ENCODE measurements at regions not wholly inside any gene's neighbourhood (a gene's known extent, or its start where the extent isn't known, plus 50 kb on each side); places are given as distances from the start of the nearest gene placed in this dataset.

GRCh38 chr16:86044881-86045590, 146.1 kb downstream of the IRF8 start:
- Histone ChIP-seq H3K4me1 (no peaks in the 10 kb centered on the region), H3K27ac (no peak overlapping the region), H3K36me3 (no peaks in the 10 kb centered on the region), H3K27me3 (ENCODE audit: low read depth) (no peaks in the 10 kb centered on the region), H3K4me3 (no peak overlapping the region), H3K9me3 (no peaks in the 10 kb centered on the region)
- TF ChIP-seq, protein P1, sequence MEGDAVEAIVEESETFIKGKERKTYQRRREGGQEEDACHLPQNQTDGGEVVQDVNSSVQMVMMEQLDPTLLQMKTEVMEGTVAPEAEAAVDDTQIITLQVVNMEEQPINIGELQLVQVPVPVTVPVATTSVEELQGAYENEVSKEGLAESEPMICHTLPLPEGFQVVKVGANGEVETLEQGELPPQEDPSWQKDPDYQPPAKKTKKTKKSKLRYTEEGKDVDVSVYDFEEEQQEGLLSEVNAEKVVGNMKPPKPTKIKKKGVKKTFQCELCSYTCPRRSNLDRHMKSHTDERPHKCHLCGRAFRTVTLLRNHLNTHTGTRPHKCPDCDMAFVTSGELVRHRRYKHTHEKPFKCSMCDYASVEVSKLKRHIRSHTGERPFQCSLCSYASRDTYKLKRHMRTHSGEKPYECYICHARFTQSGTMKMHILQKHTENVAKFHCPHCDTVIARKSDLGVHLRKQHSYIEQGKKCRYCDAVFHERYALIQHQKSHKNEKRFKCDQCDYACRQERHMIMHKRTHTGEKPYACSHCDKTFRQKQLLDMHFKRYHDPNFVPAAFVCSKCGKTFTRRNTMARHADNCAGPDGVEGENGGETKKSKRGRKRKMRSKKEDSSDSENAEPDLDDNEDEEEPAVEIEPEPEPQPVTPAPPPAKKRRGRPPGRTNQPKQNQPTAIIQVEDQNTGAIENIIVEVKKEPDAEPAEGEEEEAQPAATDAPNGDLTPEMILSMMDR (IDR thresholded peaks at IDR 0.05), result no peak
- intact Hi-C loops (cut with DNase I), result no loop called here
- ATAC-seq, result no peak
- DNase-seq, result no peak

- DNase-seq (no peak), ATAC-seq (no peak)
- intact Hi-C loops (cut with DNase I), result no loop called here
- no peaks in the 10 kb centered on the region for H3K27me3 ChIP-seq (ENCODE audit: low read depth)
- H3K4me3 ChIP-seq, result no peak overlapping the region
- no peaks in the 10 kb centered on the region for H3K36me3 ChIP-seq
- H3K27ac ChIP-seq, result no peak overlapping the region
- H3K9me3 ChIP-seq, result no peaks in the 10 kb centered on the region
- no peaks in the 10 kb centered on the region for H3K4me1 ChIP-seq
- TF ChIP-seq, protein P1 (IDR thresholded peaks at IDR 0.05), result no peak
Observed at GRCh38 chr16:86045591-86045971, 146.6 kb downstream of the IRF8 start.

GRCh38 chr16:86046026-86046425, 147.1 kb downstream of the IRF8 start:
- no peak overlapping the region for H3K27ac ChIP-seq
- intact Hi-C loops (cut with DNase I), result no loop called here

GRCh38 chr16:86046667-86047270, 147.8 kb downstream of the IRF8 start:
- peaks cover 7% of the 10 kb centered on the region for H3K27me3 ChIP-seq (ENCODE audit: low read depth)
- DNase-seq, result no peak
- no peak overlapping the region for H3K27ac ChIP-seq
- no peaks in the 10 kb centered on the region for H3K9me3 ChIP-seq
- no peak for ATAC-seq
- intact Hi-C loops (cut with DNase I), result no loop called here
- H3K4me3 ChIP-seq, result no peak overlapping the region
- peaks cover 8% of the 10 kb centered on the region for H3K4me1 ChIP-seq
- no peaks in the 10 kb centered on the region for H3K36me3 ChIP-seq
- TF ChIP-seq, protein P1 (IDR thresholded peaks at IDR 0.05), result no peak

More at GRCh38 chr16:86046026-86046425, 147.1 kb downstream of the IRF8 start:
- H3K4me1 ChIP-seq, result peaks cover 2% of the 10 kb centered on the region
- H3K9me3 ChIP-seq, result no peaks in the 10 kb centered on the region
- no peak overlapping the region for H3K4me3 ChIP-seq
- no peaks in the 10 kb centered on the region for H3K36me3 ChIP-seq
- TF ChIP-seq, protein P1 (IDR thresholded peaks at IDR 0.05), result no peak
- H3K27me3 ChIP-seq (ENCODE audit: low read depth), result no peaks in the 10 kb centered on the region
- DNase-seq (no peak), ATAC-seq (no peak)

DNA sequence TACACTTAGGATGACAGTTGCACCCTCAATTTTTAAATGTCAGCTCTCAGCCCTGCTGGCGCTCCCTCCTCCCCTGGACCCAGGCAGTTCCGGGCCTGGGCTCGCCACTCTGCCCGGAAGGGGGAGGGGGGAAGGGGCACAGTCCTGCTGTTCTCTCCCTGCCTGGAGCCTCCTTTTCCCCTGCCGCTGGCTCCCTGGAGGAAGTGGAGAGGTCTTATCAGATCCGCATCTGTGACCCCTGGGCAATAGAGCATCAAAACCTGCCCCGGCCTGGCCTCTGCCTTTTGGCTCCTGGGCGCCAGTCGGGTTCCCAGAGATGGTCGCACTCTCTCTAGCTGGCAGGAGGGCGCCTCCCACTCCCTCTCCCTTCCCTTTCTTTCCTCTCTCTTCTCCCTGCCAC, 149.3 kb downstream of the IRF8 start:
- H3K9me3 ChIP-seq, result no peaks in the 10 kb centered on the region

More for the DNA sequence above, 149.3 kb downstream of the IRF8 start:
- DNase-seq (no peak), ATAC-seq (no peak)
- TF ChIP-seq, protein P1 (IDR thresholded peaks at IDR 0.05), result no peak
- H3K27ac ChIP-seq, result no peak overlapping the region
- intact Hi-C loops (cut with DNase I), result no loop called here
- H3K27me3 ChIP-seq (ENCODE audit: low read depth), result peaks cover 12% of the 10 kb centered on the region
- peaks cover 8% of the 10 kb centered on the region for H3K4me1 ChIP-seq
- no peak overlapping the region for H3K4me3 ChIP-seq
- no peaks in the 10 kb centered on the region for H3K36me3 ChIP-seq
